ENCODE measurements at regions not wholly inside any gene's neighbourhood (a gene's known extent, or its start where the extent isn't known, plus 50 kb on each side); places are given as distances from the start of the nearest gene placed in this dataset.

DNA sequence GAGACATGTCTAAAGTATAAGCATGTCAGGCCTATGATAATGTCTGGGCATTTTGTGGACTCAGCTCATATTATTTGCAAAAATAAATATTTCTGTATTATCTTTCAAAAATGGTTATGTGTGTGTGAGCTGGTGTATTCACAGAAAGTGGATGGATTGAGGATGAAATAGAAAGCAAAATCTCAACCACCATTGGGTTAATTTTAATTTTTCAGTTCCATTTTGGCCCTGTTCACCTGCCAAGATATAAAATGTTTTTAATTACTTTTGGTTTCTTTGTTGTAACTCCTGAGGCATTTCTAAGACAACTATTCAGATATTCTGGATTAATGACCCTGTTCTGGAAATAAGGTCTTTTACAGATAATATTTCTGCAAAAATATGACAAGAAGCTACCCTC is 232.7 kb upstream of the PPFIA2 start:
- TF ChIP-seq, protein P1, sequence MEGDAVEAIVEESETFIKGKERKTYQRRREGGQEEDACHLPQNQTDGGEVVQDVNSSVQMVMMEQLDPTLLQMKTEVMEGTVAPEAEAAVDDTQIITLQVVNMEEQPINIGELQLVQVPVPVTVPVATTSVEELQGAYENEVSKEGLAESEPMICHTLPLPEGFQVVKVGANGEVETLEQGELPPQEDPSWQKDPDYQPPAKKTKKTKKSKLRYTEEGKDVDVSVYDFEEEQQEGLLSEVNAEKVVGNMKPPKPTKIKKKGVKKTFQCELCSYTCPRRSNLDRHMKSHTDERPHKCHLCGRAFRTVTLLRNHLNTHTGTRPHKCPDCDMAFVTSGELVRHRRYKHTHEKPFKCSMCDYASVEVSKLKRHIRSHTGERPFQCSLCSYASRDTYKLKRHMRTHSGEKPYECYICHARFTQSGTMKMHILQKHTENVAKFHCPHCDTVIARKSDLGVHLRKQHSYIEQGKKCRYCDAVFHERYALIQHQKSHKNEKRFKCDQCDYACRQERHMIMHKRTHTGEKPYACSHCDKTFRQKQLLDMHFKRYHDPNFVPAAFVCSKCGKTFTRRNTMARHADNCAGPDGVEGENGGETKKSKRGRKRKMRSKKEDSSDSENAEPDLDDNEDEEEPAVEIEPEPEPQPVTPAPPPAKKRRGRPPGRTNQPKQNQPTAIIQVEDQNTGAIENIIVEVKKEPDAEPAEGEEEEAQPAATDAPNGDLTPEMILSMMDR (IDR thresholded peaks at IDR 0.05): no peak
- no peak for TF ChIP-seq POLR2A (IDR thresholded peaks at IDR 0.05)
- no peaks in the 10 kb centered on the region for H3K36me3 ChIP-seq
- no peak overlapping the region for H3K4me3 ChIP-seq
- no peak overlapping the region for H3K27ac ChIP-seq
- no peaks in the 10 kb centered on the region for H3K4me1 ChIP-seq
- intact Hi-C loops (cut with DNase I): no loop called here
- H3K27me3 ChIP-seq: no peaks in the 10 kb centered on the region
- no peak for ATAC-seq
- no peaks in the 10 kb centered on the region for H3K9me3 ChIP-seq
- no peak for DNase-seq

DNA sequence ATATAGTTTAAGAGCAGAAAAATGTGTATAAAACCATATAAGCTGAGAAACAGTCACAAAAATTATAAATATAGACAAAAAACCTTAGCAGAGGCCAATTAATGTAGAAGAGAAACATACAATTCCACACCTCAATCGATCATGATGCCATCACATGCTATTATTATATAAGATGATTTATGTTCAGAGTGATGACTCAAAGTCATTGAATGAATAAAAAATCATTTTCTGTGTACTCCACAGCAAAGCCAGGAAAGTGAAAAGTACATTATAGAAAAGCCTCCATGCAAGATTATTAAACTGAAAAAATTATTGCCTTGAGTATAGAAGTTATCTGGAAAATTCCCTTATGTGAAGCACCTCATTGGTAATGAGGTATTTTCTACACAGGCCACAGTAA is 229.2 kb upstream of the PPFIA2 start:
- Histone ChIP-seq H3K9me3 (peaks cover 0 to 6% (median 0%) of the 10 kb centered on the region in 12 donors), H3K27me3 (no peaks in the 10 kb centered on the region), H3K36me3 (no peaks in the 10 kb centered on the region), H3K4me3 (no peak overlapping the region), H3K27ac (no peak overlapping the region), H3K4me1 (no peaks in the 10 kb centered on the region)
- TF ChIP-seq POLR2A (IDR thresholded peaks at IDR 0.05): no peak
- TF ChIP-seq, protein P1 (IDR thresholded peaks at IDR 0.05): no peak
- WGBS, 4 donors: 79 to 86% (median 82%) methylated on average over 1 of the region's 1 CpG
- intact Hi-C loops (cut with DNase I): loop anchor here in 1 of 10 donors (10.0 kb wide), 1 partner anchor 344 kb away; no protein-coding TSS in a partner anchor
- no peak for DNase-seq
- ATAC-seq: no peak

GRCh38 chr12:81987371-81987770 is 228.2 kb upstream of the PPFIA2 start:
- Histone ChIP-seq H3K36me3 (no peaks in the 10 kb centered on the region), H3K4me1 (no peaks in the 10 kb centered on the region), H3K4me3 (no peak overlapping the region), H3K27ac (no peak overlapping the region), H3K27me3 (no peaks in the 10 kb centered on the region), H3K9me3 (peaks cover 0 to 10% (median 0%) of the 10 kb centered on the region in 12 donors)
- ATAC-seq (no peak), DNase-seq (no peak)
- TF ChIP-seq POLR2A (IDR thresholded peaks at IDR 0.05): no peak
- TF ChIP-seq, protein P1 (IDR thresholded peaks at IDR 0.05): no peak
- intact Hi-C loops (cut with DNase I): loop anchor here in 1 of 10 donors (10.0 kb wide), 1 partner anchor 343 kb away; no protein-coding TSS in a partner anchor
- 23 to 34% (median 30%) methylated on average over 2 of the region's 2 CpGs for WGBS, 4 donors

DNA sequence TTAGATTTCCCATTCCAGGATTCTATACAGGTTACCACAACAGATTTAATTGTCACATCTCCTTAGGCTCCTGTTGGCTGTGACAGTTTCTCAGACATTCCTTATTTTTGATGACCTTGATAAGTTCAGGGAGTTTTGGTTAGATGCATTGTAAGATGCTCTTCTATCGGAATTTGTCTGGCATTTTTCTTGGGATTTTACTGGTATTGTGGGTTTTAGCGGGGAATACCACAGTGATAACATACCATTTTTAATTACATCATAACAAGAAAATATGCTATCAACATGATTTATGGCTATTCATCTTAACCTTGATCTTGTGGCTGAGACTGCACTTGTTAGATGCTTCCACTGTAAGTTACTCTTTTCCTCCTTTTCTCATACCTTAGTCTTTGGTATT is 217.5 kb upstream of the PPFIA2 start:
- no peaks in the 10 kb centered on the region for H3K36me3 ChIP-seq
- WGBS, 4 donors: 91 to 96% (median 94%) methylated on average over 2 of the region's 2 CpGs
- no peak overlapping the region for H3K4me3 ChIP-seq
- H3K9me3 ChIP-seq: peaks cover 0 to 10% (median 0%) of the 10 kb centered on the region in 12 donors
- DNase-seq (no peak), ATAC-seq (no peak)
- TF ChIP-seq, protein P1 (IDR thresholded peaks at IDR 0.05): no peak
- TF ChIP-seq POLR2A (IDR thresholded peaks at IDR 0.05): no peak
- no peaks in the 10 kb centered on the region for H3K4me1 ChIP-seq
- intact Hi-C loops (cut with DNase I): no loop called here
- H3K27me3 ChIP-seq: no peaks in the 10 kb centered on the region
- no peak overlapping the region for H3K27ac ChIP-seq
